Endothelial cell of umbilical vein (primary cell): ENCODE measurements at regions not wholly inside any gene's neighbourhood (a gene's known extent, or its start where the extent isn't known, plus 50 kb on each side); places are given as distances from the start of the nearest gene placed in this dataset.

Experiments used
- BruUV-seq: library from RNA; stranded (reverse); fragments of 400-500 nt; replicated peaks from 2 replicates; lab custom pipeline; 2021; lab: Mats Ljungman, UMichigan
- CTCF ChIA-PET: fragments of 300-600, 350-600 bp; sonication (Branson Sonifier 250); formaldehyde crosslinking; loops from one replicate; lab custom pipeline; 2021; ENCODE audit warnings: antibody characterized with exemption, inconsistent platforms; lab: Charles Lee
- POLR2A ChIA-PET: fragments of 300-600, 350-600 bp; sonication (Branson Sonifier 250); formaldehyde crosslinking; loops from one replicate; lab custom pipeline; 2021; ENCODE audit warnings: antibody characterized with exemption, inconsistent platforms; lab: Charles Lee
- DNase-seq: peaks from one replicate; pipeline ENCODE4 v3.0.0-alpha.2; 2011; ENCODE audit warnings: low read depth, low spot score
- FAIRE-seq: peaks from 2 replicates; lab custom pipeline; 2011; peaks lifted over from hg19 to GRCh38; lab: Jason Lieb, UNC
- H2AFZ ChIP-seq: 2 replicates; pipeline ENCODE4 v1.6.0; 2012; ENCODE audit warnings: low read depth, low read length, control low read depth, inconsistent platforms
- H3K27ac ChIP-seq: 2 replicates; pipeline ENCODE4 v1.5.1; 2011; ENCODE audit warnings: low read depth, mild to moderate bottlenecking, control low read depth, low read length, moderate library complexity; ENCODE audit not compliant: insufficient read depth
- H3K27me3 ChIP-seq, 2 experiments: 2 replicates each; pipeline versions ENCODE4 v1.6.0 to v1.6.1; 2011; ENCODE audit warnings: low read length in 2 of 2, mixed read lengths in 1 of 2; ENCODE audit not compliant: control insufficient read depth in 2 of 2, insufficient read depth in 2 of 2
- H3K36me3 ChIP-seq, 2 experiments: 2 replicates in 1 of 2; 3 replicates in 1 of 2; pipeline ENCODE4 v1.5.1; 2011; ENCODE audit warnings: low read length in 2 of 2, mild to moderate bottlenecking in 1 of 2, moderate library complexity in 1 of 2; ENCODE audit not compliant: control insufficient read depth in 2 of 2, insufficient read depth in 2 of 2; ENCODE audit errors: extremely low read depth in 1 of 2
- H3K4me1 ChIP-seq: 3 replicates; pipeline ENCODE4 v1.5.1; 2011; ENCODE audit warnings: mild to moderate bottlenecking, low read length; ENCODE audit not compliant: control insufficient read depth, insufficient read depth; ENCODE audit errors: extremely low read depth
- H3K4me2 ChIP-seq: 2 replicates; pipeline ENCODE4 v1.6.1; 2011; ENCODE audit warnings: low read length, control low read depth, mixed read lengths; ENCODE audit not compliant: insufficient read depth
- H3K4me3 ChIP-seq, 3 experiments: fragments of 200-600 bp in 1 of 3; sonication (generic), shearing (Covaris generic) in 1 of 3; replicated peaks in 1 of 3; 2 replicates each; pipeline ENCODE4 v1.5.1; 2011 to 2016; ENCODE audit warnings: control low read depth in 3 of 3, low read length in 3 of 3, mild to moderate bottlenecking in 2 of 3, inconsistent platforms in 1 of 3, low read depth in 1 of 3, moderate library complexity in 1 of 3; ENCODE audit not compliant: insufficient read depth in 1 of 3
- H3K79me2 ChIP-seq: 2 replicates; pipeline ENCODE4 v1.6.0; 2012; ENCODE audit warnings: low read length, inconsistent platforms; ENCODE audit not compliant: control insufficient read depth, insufficient read depth
- H3K9ac ChIP-seq: replicated peaks from 2 replicates; pipeline ENCODE3; 2011; ENCODE audit warnings: low read length, control low read depth; ENCODE audit not compliant: insufficient read depth; ENCODE audit errors: extremely low read depth
- H3K9me1 ChIP-seq: replicated peaks from 3 replicates; pipeline ENCODE4 v1.6.0; 2011; ENCODE audit warnings: mild to moderate bottlenecking, low read length; ENCODE audit not compliant: control insufficient read depth, insufficient read depth; ENCODE audit errors: extremely low read depth
- H3K9me3 ChIP-seq: replicated peaks from 2 replicates; pipeline ENCODE4 v1.5.1; 2012; ENCODE audit warnings: low read length, inconsistent platforms; ENCODE audit not compliant: control insufficient read depth, insufficient read depth
- H4K20me1 ChIP-seq: replicated peaks from 2 replicates; pipeline ENCODE3; 2011; ENCODE audit warnings: mild to moderate bottlenecking, low read length; ENCODE audit not compliant: control insufficient read depth, insufficient read depth; ENCODE audit errors: extremely low read depth
- EZH2 ChIP-seq: IDR thresholded peaks from 2 replicates; pipeline ENCODE4 v1.6.1; 2012; ENCODE audit warnings: borderline replicate concordance, low read depth, mild to moderate bottlenecking, moderate library complexity, low read length, inconsistent platforms; ENCODE audit not compliant: severe bottlenecking
- FOS ChIP-seq: IDR thresholded peaks from 2 replicates; pipeline ENCODE4 v1.6.1; 2011; ENCODE audit warnings: mild to moderate bottlenecking, low read length, moderate library complexity, borderline replicate concordance; ENCODE audit not compliant: insufficient read depth
- GATA2 ChIP-seq: IDR thresholded peaks from 2 replicates; pipeline ENCODE4 v1.7.0; 2011; ENCODE audit warnings: low read depth, mild to moderate bottlenecking, moderate library complexity, mixed read lengths, low read length; ENCODE audit not compliant: insufficient read length, insufficient read depth
- JUN ChIP-seq: IDR thresholded peaks from 2 replicates; pipeline ENCODE4 v1.6.1; 2011; ENCODE audit warnings: borderline replicate concordance, low read depth; ENCODE audit not compliant: insufficient read length, insufficient read depth
- MYC ChIP-seq: IDR thresholded peaks from one replicate; pipeline ENCODE4 v1.6.1; 2011; ENCODE audit warnings: mild to moderate bottlenecking, low read depth, low read length
- POLR2AphosphoS5 ChIP-seq: IDR thresholded peaks from 2 replicates; pipeline ENCODE4 v1.6.1; 2012; ENCODE audit warnings: low read depth, mild to moderate bottlenecking, control low read depth, low read length, moderate library complexity; ENCODE audit not compliant: insufficient read depth
- dilution Hi-C: fragments of 300-500 bp; cut with MboI; formaldehyde crosslinking; loops from one replicate; pipeline ENCODE4 v1.15.0; 2019; ENCODE audit warnings: low sequenced_read_pairs; ENCODE audit not compliant: extremely low pct_ligation_motif_present
- intact Hi-C: fragments of 100-400 bp; cut with micrococcal nuclease; formaldehyde crosslinking; loops from one replicate; pipeline ENCODE4 v1.10.0; 2022
- TF ChIP-seq, protein P1 (sequence below): IDR thresholded peaks from 2 replicates; pipeline ENCODE4 v1.6.1; 2011; ENCODE audit not compliant: insufficient read depth, insufficient read length
- TF ChIP-seq, protein P2 (sequence below), 2 donors: IDR thresholded peaks; 1 replicate in 1 of 2; 2 replicates in 1 of 2; pipeline ENCODE4 v1.5.1; 2011; ENCODE audit warnings: low read length in 2 of 2, mild to moderate bottlenecking in 2 of 2, moderate library complexity in 2 of 2, control low read depth in 1 of 2, inconsistent platforms in 1 of 2, low read depth in 1 of 2; ENCODE audit not compliant: insufficient read depth in 1 of 2; ENCODE audit errors: extremely low read depth in 1 of 2

DNA sequence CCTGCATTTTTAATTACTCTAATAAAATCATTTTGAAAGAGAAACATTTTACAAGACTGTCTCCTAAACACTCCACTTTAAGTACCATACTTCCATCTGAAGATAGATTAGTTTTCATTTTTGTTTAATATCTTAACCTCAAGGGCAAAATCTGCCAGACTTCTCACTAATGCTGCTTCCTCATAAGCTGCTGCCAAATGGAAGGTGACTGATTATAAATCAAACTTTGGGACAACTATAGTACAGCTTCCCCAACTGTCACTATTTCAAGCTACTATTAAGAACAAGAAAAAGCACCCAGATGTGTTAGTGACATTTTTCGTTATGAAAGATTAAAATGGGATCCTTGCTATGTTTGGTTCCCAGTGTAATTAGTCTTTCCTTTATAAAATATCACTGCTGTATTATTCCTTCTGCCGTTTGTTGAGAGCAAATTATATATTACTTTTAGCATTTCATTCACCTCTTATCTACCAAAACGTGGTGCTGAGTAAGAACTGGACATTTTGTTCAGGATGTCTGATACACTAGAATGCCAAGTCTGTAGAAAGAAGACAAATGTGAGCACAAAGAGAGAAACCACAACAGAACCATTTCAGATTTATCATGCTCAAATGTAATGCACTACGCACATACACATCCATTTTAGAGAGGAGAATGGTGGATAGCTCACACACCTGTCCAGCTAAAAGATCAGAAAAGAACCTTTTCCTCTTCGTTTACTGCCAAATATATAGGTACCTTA is 312.2 kb upstream of the C11orf87 start:
- H3K27ac ChIP-seq, result no peak overlapping the region
- H4K20me1 ChIP-seq, result no peaks in the 10 kb centered on the region
- H2AFZ ChIP-seq, result no peak overlapping the region
- H3K9ac ChIP-seq, result no peak overlapping the region
- TF ChIP-seq EZH2 (no peak), FOS (no peak), POLR2AphosphoS5 (no peak)
- TF ChIP-seq, protein P1, sequence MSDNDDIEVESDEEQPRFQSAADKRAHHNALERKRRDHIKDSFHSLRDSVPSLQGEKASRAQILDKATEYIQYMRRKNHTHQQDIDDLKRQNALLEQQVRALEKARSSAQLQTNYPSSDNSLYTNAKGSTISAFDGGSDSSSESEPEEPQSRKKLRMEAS, result no peak
- BruUV-seq, result no TSS peak
- no peaks in the 10 kb centered on the region for H3K36me3 ChIP-seq
- dilution Hi-C loops, result no loop called here
- no peaks in the 10 kb centered on the region for H3K4me1 ChIP-seq
- H3K79me2 ChIP-seq, result no peaks in the 10 kb centered on the region
- H3K4me3 ChIP-seq, result no peak overlapping the region
- H3K9me3 ChIP-seq, result no peaks in the 10 kb centered on the region
- POLR2A ChIA-PET, result no interaction called here
- H3K27me3 ChIP-seq, result peaks cover 0 to 2% of the 10 kb centered on the region in 2 experiments
- H3K4me2 ChIP-seq, result no peak overlapping the region
- intact Hi-C loops, result no loop called here
- FAIRE-seq (no peak), DNase-seq (no peak)
- no peaks in the 10 kb centered on the region for H3K9me1 ChIP-seq
- CTCF ChIA-PET, result no interaction called here

DNA sequence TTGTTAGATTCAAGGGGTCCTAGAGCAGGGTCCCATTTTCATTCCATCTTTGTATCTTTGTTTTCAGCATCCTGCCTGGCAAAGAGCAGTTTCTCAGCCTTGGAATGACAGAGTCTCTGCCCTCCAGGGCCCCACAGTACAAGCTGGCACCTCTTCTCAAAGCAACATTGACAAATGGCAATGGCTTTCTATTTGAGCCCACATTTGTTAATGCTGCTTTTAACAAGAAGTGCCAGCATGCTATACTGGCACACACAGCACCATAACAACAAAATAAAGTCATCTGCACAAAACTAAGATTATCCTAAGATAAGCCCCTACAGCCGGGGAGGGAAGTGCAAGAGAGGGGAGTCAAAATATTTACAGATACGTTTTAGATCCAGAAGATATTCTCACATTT is 309.7 kb upstream of the C11orf87 start:
- no peaks in the 10 kb centered on the region for H3K9me1 ChIP-seq
- intact Hi-C loops (no loop called here), dilution Hi-C loops (no loop called here)
- H3K4me1 ChIP-seq, result no peaks in the 10 kb centered on the region
- no TSS peak for BruUV-seq
- H3K27ac ChIP-seq, result no peak overlapping the region
- TF ChIP-seq, protein P2, sequence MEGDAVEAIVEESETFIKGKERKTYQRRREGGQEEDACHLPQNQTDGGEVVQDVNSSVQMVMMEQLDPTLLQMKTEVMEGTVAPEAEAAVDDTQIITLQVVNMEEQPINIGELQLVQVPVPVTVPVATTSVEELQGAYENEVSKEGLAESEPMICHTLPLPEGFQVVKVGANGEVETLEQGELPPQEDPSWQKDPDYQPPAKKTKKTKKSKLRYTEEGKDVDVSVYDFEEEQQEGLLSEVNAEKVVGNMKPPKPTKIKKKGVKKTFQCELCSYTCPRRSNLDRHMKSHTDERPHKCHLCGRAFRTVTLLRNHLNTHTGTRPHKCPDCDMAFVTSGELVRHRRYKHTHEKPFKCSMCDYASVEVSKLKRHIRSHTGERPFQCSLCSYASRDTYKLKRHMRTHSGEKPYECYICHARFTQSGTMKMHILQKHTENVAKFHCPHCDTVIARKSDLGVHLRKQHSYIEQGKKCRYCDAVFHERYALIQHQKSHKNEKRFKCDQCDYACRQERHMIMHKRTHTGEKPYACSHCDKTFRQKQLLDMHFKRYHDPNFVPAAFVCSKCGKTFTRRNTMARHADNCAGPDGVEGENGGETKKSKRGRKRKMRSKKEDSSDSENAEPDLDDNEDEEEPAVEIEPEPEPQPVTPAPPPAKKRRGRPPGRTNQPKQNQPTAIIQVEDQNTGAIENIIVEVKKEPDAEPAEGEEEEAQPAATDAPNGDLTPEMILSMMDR (IDR thresholded peaks at IDR 0.05; ENCODE audit: extremely low read depth in 1 of 2, insufficient read depth in 1 of 2, low read depth in 1 of 2, low read length in 2 of 2), result no peak
- TF ChIP-seq GATA2 (no peak), MYC (no peak), FOS (no peak), JUN (no peak)
- H3K27me3 ChIP-seq, result peaks cover 0 to 2% of the 10 kb centered on the region in 2 experiments
- H3K4me2 ChIP-seq, result no peak overlapping the region
- no peak overlapping the region for H2AFZ ChIP-seq
- FAIRE-seq, result no peak
- no peak overlapping the region for H3K4me3 ChIP-seq
- no peaks in the 10 kb centered on the region for H4K20me1 ChIP-seq
- DNase-seq, result no peak
- ChIA-PET CTCF (no interaction called here), POLR2A (interaction anchor here (0.6 kb wide), 1 partner anchor 243 kb away, joined by 5 read pairs; no protein-coding TSS in a partner anchor)
- no peaks in the 10 kb centered on the region for H3K79me2 ChIP-seq
- no peak overlapping the region for H3K9ac ChIP-seq
- H3K9me3 ChIP-seq, result no peaks in the 10 kb centered on the region
- no peaks in the 10 kb centered on the region for H3K36me3 ChIP-seq
